DMS53 treated with DMSO at 0.1 percent for 48 hours (cell line): ENCODE measurements at regions not wholly inside any gene's neighbourhood (a gene's known extent, or its start where the extent isn't known, plus 50 kb on each side); places are given as distances from the start of the nearest gene placed in this dataset.
"Not testable (repeated sequence)": the region's sequence is repeated elsewhere in the genome, so short reads cannot be mapped to it uniquely, and the experiment has no call there.

Experiments used
- DNase-seq: peaks from one replicate; lab custom pipeline; 2025; ENCODE audit not compliant: unreplicated experiment; lab: John Stamatoyannopoulos, UW

GRCh38 chr6:56807326-56807988 is 147.4 kb upstream of the BEND6 start:
- no peak for DNase-seq

GRCh38 chr6:56806368-56806767 is 148.5 kb upstream of the BEND6 start:
- no peak for DNase-seq

- no peak for DNase-seq
Measured at GRCh38 chr6:56804996-56805395, 149.9 kb upstream of the BEND6 start.

- no peak for DNase-seq
Measured at GRCh38 chr6:56803594-56803993, 151.3 kb upstream of the BEND6 start.

- peak; percentile 62 for DNase-seq
Measured at GRCh38 chr6:56802584-56802983, 152.3 kb upstream of the BEND6 start.

- no peak for DNase-seq
Measured at GRCh38 chr6:56799989-56800388, 154.9 kb upstream of the BEND6 start.

GRCh38 chr6:56798163-56798562 is 155.5 kb upstream of the DST start:
- DNase-seq = no peak

- DNase-seq = no peak
Measured at GRCh38 chr6:56796196-56796532, 153.5 kb upstream of the DST start.

GRCh38 chr6:56795466-56796195 is 152.9 kb upstream of the DST start:
- no peak for DNase-seq

- DNase-seq = no peak
Measured at GRCh38 chr6:56794421-56794820, 151.7 kb upstream of the DST start.

GRCh38 chr6:56793938-56794337 is 151.2 kb upstream of the DST start:
- no peak for DNase-seq

- DNase-seq = no peak
Measured at GRCh38 chr6:56790414-56790813, 147.7 kb upstream of the DST start.

GRCh38 chr6:56789879-56790278 is 147.2 kb upstream of the DST start:
- no peak for DNase-seq

- DNase-seq = no peak
Measured at GRCh38 chr6:56789342-56789741, 146.7 kb upstream of the DST start.

GRCh38 chr6:56787209-56787608 is 144.5 kb upstream of the DST start:
- DNase-seq = no peak

GRCh38 chr6:56786256-56786655 is 143.6 kb upstream of the DST start:
- DNase-seq = no peak

- not testable (repeated sequence) for DNase-seq
Measured at GRCh38 chr6:56785536-56785935, 142.8 kb upstream of the DST start.

- DNase-seq = not testable (repeated sequence)
Measured at GRCh38 chr6:56780109-56780508, 137.4 kb upstream of the DST start.

- DNase-seq = not testable (repeated sequence)
Measured at GRCh38 chr6:56778503-56778902, 135.8 kb upstream of the DST start.

- DNase-seq = no peak
Measured at GRCh38 chr6:56775498-56776166, 132.9 kb upstream of the DST start.

- DNase-seq = no peak
Measured at GRCh38 chr6:56772737-56773184, 130.1 kb upstream of the DST start.

GRCh38 chr6:56771929-56772607 is 129.4 kb upstream of the DST start:
- DNase-seq = no peak
